NCI-H146 treated with DMSO at 0.1 percent for 48 hours (cell line): ENCODE measurements at regions not wholly inside any gene's neighbourhood (a gene's known extent, or its start where the extent isn't known, plus 50 kb on each side); places are given as distances from the start of the nearest gene placed in this dataset.
A peak's percentile ranks its signal among the peaks of the same experiment; 100 is the strongest.

Experiments
- DNase-seq: peaks from one replicate; lab custom pipeline; 2025; ENCODE audit not compliant: unreplicated experiment; lab: John Stamatoyannopoulos, UW

DNA sequence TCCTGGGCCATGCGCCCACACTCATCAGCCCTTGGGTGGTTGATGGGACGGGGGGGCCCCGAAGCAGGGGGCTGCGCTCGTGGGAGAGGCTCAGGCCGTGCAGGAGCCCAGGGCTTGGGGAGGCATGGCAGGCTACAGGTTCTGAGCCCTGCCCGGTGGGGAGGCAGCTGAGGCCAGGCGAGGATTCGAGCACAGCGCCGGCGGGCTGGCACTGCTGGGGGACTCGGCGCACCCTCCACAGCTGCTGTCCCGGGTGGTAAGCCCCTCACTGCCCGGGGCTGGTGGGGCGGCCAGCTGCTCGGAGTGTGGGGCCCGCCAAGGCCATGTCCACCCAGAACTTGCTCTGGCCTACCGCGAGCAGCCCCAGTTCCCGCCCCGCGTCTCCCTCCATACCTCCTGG, 295.8 kb upstream of the SEL1L start:
- no peak for DNase-seq

DNA sequence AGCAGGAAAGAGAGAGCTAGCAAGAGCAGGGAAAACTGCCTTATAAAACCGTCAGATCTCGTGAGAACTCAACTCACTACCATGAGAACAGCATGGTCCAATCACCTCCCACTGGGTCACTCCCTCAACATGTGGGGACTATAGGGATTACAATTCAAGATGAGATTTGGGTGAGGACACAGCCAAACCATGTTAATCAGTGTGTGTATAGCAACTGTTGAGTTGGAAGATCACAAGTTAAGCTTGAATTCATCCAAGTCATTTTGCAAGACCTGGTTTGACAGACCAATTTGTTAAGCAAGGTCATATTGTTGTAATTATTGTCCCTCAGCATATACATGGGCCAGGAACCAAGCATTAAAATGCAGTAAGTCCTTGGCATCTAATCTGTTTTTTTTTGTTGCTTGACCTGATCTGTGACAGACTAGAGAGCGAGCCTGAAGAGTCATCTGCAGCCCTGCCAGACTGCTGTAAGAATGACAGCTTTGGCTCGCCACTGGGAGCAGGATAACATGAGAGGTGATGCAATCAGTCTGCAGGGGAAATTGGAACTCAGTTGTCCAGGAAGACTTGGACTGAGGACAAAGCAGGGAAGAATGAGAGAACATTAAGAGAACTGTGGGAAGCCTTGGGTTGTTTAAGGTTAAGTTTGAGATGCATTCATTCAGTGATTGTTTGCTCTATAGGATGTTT, 297.6 kb upstream of the SEL1L start:
- no peak for DNase-seq

GRCh38 chr14:81834308-81834707, 300.7 kb upstream of the SEL1L start:
- DNase-seq, result no peak

DNA sequence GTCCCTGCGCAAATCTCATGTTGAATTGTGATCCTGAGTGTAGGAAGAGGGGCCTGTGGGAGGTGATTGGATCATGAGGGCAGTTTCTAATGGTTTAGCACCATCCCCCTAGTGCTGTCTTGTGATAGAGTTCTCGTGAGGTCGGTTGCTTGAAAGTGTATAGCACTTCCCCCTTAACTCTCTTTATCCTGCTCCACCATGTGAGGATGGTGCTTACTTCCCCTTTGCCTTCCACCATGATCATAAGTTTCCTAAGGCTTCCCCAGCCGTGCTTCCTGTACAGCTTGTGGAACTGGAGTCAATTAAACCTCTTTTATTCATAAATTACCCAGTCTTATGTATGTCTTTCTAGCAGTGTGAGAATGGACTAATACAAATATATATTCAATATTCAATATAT, 303.7 kb upstream of the SEL1L start:
- no peak for DNase-seq

DNA sequence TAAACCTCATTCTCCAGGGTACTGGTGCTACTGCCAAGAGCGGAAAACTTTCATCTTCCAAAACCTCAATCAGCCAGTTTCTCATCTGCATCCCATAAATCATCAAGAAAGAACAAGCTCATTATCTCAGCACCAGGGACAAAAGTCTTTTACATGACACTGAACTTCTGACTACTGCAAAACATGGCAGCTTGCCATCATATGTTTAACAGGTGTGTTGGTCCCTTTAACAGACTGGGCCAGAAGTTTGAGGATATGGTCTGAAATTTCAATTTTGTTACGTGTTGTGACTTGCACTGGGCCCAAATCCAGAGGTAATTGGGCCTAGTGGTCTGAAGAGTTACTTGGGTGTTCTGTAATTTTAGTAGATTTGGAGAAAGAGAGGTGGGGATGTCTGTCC, 305.4 kb upstream of the SEL1L start:
- no peak for DNase-seq

- no peak for DNase-seq
Measured at GRCh38 chr14:81841346-81841745, 307.7 kb upstream of the SEL1L start.

DNA sequence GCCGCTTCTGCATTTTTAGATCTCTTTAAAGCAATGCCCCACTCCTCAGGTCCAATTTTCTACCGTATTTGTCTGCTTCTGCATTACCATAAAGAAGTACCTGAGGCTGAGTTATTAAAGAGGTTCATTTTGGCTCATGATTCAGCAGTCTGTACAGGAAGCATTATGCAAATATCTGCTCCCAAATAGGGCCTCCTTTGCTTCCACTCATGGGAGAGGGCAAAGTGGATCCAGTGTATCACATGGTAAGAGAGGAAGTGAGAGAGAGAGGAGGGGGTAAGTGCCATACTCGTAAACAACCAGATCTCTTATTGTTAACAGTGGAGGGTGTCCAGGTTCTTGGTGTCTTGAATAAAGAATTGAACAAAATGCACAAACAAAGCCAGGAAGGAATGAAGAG, 316.1 kb upstream of the SEL1L start:
- no peak for DNase-seq

GRCh38 chr14:81855007-81855406, 321.4 kb upstream of the SEL1L start:
- no peak for DNase-seq

- no peak for DNase-seq
Measured at GRCh38 chr14:81859046-81859445, 325.4 kb upstream of the SEL1L start.

DNA sequence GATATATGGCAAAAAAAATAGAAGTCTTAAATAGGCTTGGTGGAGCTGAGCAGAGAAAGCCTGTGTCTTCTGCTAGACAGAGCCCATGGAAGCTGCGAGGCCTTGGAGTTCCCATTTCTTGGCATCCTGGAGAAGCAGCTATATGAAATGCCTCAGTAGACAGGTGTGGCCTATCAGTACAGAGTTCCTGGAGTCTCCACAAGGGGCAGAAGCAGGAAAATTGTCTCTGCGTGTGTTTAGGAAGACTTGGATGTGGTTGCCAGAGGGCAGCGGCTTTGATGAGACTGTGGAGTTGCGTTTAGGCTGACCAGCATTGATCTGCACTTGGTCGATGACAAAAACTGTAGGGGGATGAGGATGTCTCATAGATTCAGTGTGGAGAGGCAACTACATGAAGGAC, 334.5 kb upstream of the SEL1L start:
- DNase-seq, result no peak

- no peak for DNase-seq
Measured at GRCh38 chr14:81871706-81872105, 338.1 kb upstream of the SEL1L start.

GRCh38 chr14:81884382-81884781, 350.7 kb upstream of the SEL1L start:
- no peak for DNase-seq

GRCh38 chr14:81886588-81886987, 352.9 kb upstream of the SEL1L start:
- DNase-seq, result no peak

DNA sequence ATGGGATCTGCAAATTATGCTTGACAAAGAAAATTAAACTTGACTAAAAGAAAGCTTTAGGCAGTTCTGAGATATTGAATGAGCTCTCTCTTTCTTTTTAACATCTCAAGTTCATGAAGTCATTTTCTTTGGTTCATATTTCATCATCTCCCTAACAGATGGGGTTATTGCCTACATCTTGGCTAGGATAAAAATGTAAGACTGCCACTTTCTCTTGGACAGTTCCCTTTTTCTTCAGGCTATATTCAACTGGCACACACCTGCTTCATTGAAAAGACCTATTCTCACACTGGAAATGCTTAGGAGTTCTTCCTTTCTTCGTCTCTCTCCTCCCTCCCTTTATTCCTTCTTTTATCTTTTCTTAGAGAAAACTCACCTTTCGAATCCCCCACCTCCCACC, 355.9 kb upstream of the SEL1L start:
- no peak for DNase-seq

DNA sequence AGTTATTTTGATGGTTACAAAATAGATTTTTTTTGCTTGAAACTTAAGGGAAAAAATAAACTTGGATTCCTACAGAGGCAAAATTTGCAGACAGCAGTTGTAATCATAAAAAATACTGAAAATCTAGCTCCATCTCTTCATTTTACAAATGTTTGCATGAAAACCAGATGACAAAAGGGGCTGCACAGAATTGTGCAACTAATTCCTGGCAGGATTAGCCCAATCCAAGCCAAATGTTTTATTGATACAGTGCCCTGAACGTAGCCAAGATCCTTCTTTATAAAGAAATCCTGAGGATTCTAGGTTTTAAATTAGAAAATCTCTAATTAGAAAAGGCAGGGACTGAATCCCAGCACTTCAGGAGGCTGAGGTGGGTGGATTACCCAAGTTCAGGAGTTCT, 356.4 kb upstream of the SEL1L start:
- DNase-seq, result no peak

- DNase-seq, result no peak
Measured at GRCh38 chr14:81903477-81903876, 369.8 kb upstream of the SEL1L start.

DNA sequence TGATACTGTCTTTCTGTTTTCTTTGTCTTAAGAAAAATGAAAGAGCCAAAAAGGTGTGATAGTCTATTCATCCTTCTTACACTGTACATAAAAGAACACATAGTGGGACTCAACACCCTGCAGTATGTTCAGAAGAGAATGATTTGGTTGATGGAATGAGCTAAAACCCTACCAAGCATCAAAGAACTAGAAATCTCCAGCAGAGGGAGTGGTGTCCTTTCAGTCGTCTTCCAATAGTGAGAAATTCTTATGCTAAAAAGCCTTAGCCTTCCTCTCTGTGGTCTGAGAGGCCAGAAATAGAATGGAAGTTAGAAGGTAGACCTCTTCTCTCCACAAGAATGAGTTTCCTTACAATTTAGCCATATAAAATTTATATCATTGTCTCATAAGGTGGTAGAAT, 393.4 kb upstream of the SEL1L start:
- peak; percentile 1 for DNase-seq

DNA sequence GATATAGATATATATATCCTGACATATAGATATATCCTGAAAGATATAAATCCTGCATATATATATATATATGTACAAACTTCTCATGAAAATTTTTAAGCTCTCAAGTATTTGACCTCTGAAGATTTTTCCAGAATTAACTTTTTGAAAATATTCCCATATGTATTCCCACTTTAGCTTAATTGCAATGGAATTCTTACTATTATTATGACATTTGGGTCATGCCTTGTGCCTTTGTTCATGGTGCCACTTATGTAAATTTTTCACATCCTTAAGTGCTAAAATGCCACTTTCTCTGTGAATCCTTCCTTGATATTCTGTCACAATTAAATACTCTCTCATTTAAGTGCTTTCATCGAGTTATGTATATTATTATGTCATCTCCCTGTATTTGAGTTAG, 398.2 kb upstream of the SEL1L start:
- no peak for DNase-seq

DNA sequence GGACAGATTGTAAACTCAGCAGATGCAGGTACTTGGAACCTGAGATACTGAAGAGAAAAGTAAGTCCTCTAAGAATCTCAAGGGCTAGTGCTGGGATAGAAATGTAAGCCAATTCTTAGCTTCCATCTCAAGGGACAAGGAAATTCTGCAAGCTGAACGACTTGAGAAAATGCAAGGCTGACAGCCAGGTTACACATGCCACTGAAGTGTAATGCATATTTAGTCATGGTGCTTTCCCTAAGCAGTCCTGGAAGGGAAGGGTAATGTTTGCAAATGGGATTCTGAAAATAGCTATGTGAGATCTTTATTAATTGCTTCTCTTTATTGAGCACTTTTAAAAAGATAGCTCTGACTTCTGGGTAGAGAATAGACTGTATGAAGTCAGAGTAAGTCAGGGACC, 402.7 kb upstream of the SEL1L start:
- no peak for DNase-seq

GRCh38 chr14:81936902-81937301, 403.2 kb upstream of the SEL1L start:
- no peak for DNase-seq

GRCh38 chr14:81938341-81938740, 404.7 kb upstream of the SEL1L start:
- no peak for DNase-seq

DNA sequence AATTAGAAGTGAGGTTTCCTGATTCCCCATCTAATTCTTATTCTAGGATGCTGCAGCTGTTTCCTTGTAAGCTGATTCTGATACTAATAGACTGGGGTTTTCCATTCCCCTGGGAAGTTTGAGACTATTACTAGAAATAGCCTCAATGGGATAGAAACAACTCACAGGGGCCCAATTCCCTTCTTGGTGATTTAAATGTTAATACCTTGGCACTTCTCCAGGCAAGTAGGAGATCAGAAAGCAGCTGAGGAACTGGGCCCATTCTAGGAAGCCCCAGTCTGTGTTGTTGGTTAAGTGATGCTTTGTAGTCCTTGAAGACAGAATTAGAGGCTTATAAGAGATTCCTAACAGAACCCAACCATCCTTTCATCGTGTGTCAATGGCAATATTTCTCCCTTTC, 407.0 kb upstream of the SEL1L start:
- no peak for DNase-seq

DNA sequence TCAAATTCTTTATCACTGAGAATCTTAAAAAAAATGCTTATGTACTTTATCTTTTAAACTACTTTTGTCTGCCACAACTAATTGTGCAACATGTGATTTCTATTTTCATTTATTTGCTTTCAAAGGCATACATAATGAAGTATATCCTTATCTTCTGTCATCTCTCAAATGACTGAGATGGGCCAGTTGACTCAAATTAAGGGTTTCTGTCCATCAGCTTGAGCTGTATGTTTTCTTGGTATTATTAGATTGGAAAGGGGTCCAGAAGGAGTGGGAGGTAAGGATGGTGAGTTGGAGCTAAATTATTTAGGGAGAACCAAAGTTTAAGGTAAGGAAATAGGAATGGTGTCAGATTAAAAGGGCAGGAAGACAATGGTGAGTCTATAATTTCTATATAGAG, 408.4 kb upstream of the SEL1L start:
- no peak for DNase-seq

DNA sequence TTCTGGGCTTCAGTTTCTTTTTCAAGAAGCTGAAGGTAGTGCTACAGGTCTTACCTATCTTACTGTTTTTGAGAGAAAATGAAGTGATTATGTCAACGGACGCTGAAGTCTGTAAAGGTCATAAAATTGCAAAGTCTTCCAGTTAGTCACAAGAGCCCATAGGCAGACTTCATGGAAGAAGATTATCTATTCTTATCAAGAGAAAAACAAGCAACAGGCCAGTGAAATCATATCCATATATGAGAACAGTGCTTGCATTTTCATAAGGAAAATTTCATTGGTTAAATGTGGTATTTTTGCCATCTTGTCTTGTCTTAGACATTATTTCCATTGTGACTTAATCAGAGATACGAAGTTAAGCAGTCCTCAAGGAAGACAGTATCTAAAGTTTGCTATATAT, 412.7 kb upstream of the SEL1L start:
- DNase-seq, result no peak
